Activated CD8-positive, alpha-beta memory T cell treated with anti-CD3 and anti-CD28 coated beads, Interleukin-2, amount 50 U/mL, for 48 hours (primary cell): ENCODE measurements at regions not wholly inside any gene's neighbourhood (a gene's known extent, or its start where the extent isn't known, plus 50 kb on each side); places are given as distances from the start of the nearest gene placed in this dataset.

ENCODE experiments used
- DNase-seq: peaks from one replicate; pipeline ENCODE4 v3.0.0-alpha.2; 2020

DNA sequence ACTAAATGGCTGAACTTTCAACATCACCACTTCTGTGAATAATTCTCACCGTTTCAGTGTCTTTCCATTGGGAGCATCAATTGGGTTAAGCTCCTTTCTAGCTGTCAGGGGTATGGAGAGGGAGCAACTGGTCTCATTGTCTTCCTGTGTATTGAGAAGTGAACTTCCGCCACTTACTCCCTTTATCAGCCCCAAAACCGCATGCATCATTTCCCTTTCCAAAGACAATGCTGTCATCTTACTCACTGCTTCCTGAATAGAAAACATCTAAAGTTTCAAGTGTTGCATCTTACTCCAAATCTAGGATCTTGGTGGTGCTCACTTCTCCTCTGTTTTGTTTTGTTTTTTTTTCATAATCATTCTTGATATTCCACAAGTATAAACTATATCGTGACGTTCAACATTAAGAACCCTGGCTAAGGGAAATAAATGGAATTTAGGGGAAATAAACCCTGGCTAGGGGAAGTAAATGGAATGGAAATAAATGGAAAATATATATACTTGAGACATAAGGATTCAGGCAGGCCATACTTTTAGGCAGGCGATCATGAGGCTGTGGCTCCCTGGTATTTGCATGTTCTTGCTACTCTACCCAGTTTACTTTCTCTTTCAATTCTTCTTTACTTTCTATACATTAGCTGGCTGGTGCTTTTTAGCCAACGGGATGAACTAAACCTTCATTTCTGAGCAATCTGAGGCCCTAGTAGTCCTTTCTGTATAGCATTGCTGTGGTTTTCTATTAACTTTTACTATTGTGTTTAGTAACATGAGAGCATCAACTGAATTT lies 371.9 kb downstream of the BMPER start:
- no peak for DNase-seq

DNA sequence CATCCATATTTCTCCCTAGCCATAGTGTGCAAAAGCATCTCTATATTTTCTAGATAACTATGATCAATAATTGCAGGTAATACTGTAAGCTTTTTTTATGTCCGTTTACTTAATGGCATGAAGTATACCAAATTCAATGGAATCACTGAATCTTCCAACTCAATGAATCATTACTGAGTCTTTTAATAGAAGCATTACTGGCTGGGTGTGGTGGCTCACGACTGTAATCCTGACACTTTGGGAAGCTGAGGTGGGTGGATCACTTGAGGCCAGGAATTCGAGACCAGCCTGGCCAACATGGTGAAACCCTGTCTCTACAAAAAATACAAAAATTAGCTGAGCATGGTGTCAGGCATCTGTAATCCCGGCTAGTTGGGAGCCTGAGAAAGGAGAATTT lies 372.5 kb downstream of the BMPER start:
- no peak for DNase-seq

DNA sequence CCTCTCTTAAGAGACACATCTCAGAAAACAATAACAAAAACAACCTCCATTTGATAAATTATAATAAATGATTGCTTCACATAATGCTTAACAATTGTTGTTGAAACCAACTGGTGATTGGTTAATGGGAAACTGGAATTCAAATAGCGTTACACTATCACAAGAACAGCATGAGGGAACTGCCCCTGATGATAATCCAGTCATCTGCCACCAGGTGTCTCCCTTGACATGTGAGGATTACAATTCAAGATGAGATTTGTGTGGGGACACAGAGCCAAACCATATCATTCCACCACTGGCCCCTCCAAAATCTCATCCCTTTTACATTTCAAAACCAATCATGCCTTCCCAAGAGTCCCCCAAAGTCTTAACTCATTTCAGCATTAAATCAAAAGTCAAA lies 375.9 kb downstream of the BMPER start:
- no peak for DNase-seq

DNA sequence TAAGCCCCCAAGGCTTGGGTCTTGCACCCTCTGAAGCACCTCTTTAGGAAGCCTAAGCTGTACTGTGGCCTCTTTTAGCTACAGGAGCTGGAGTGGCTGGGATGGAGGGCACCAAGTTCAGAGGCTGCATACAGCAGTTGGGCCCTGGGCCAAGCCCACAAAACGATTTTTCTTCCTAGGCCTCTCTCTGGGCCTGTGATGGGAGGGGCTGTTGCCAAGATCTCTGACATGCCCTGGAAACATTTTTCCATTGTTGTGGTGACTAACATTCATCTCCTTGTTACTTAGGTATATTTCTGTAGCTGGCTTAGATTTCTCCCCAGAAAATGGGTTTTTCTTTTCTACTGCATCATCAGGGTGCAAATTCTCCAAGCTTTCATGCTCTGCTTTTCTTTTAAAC lies 375.7 kb upstream of the NPSR1 start:
- DNase-seq = no peak

DNA sequence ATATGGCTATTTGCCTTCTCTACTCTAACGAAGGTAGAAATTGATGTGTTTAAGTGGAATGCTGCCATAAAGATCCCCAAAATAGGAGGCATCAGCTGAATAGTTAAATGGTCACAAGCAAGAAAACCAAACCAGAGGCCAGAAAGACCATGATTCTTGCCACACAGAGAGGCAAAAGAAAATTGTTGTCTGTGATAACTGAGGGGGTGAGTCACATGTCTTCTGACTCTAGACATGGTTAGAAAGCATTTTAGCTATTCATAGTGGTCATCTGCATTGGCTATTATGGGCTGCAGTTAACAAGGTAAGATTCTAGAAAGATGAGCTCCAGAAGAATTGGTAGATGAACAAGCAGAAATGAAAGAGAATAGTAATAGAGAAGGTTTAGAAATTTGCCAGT lies 361.4 kb upstream of the NPSR1 start:
- DNase-seq = no peak

DNA sequence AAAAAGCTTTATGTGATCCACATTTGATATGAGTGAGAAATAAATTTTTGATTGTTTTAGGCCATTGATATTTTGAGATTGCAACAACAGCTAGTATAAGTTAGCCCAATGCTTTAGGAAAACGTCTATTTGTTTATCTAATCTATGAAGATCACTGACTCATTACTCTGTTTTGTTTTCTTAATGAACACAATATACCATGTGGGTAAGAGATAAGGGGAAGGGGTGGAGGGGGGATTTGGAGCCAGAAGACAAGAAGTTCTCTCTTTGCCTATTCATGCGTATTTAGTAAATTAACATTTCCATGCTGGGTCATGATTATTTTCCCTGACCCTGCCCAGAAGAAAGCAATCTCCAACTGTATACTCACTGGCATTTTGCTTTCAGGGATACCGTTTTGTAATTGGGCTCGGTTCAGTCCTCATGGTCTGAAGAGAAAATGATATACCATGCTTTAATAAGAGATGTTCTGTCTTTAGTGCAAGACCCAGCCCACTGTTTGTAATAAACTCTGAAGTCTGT lies 359.5 kb upstream of the NPSR1 start:
- no peak for DNase-seq

DNA sequence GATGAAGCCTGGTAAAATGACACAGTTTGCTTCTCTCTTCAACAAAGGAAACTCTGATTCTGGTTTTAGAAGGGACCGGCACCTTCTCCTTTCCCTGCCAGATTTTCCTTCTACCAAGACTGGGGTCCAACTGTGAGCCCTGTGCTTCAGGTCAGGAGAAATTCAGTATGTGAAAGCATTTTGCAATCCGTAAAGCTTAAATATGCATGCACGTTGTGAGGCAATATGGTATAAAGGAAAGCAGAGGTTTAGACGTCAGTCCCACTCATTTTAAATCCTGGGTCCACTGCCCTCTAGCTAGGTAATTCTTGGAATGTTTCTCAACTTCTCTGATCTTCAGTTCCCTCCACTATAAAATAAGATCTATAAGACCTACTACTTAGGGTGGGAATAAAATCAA lies 359.0 kb upstream of the NPSR1 start:
- DNase-seq = no peak

DNA sequence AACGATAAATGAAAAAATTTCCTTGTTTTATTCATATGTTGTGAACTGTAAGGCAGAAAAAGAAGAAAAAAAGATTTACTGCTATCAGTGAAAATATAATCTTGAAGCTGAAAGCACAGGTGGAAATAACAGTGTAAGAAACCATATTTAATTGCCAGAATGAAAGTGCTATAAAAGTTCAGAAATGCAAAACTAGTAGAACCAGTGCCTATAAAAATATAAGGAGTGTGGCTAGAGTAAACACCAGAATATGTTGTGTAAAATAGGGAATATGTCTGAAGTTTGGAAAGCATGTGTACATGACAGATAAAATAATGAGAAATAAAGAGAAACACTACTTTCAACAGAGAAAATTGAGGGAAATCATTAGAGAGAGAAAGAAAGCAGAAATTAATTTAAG lies 350.5 kb upstream of the NPSR1 start:
- no peak for DNase-seq

DNA sequence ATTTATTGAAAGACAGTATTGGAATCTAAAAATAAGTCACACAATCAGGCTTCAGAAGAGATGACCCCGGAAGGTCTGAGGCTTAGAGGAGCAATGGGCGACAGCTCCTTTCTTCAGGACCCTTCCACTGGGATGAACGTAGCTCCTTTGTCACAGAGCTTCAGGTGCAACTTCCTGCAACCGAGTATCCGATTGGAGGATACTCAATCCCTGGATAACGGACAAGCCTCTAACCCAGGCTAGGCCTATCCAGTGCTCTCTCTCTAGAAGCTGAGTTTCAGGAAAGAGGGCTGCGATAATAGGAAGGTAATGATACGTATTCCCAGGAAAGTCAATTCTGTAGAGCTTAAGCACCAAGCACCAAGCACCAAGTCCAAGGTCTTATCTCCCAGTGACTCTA lies 349.4 kb upstream of the NPSR1 start:
- DNase-seq = no peak

DNA sequence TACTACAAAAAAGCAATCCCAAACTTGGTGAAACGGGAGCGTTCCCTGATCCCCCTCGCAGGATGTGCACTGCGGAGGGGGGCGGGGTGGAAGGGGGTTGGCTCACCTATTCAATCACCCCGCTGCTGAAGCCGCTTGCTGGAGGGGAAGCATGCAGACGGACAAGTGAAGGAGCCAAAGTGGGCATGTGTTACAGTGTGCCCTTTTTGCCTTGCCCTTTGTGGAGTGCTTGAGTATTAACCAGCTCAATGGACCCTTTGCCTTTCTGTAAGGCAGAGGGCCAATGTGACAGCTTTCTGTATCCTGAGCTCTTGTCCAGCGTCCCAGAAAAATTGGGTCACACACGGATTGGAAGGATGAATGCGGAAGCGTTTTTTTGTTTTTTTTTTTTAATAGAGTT lies 348.9 kb upstream of the NPSR1 start:
- no peak for DNase-seq

DNA sequence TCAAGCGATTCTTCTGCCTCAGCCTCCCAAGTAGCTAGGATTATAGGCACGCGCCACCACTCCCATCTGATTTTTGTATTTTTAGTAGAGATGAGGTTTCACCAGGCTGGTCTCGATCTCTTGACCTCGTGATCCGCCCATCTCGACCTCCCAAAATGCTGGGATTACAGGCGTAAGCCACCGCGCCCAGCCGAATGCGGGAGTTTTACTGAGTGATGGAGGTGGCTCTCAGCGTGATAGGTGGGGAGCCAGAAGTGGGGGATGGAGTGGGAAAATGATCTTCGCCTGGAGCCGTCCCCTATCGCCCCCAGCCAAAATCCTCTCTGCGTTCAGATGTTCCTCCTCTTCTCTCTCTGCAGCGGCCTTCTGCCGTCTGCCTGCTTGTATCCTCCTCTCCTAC lies 348.4 kb upstream of the NPSR1 start:
- no peak for DNase-seq

DNA sequence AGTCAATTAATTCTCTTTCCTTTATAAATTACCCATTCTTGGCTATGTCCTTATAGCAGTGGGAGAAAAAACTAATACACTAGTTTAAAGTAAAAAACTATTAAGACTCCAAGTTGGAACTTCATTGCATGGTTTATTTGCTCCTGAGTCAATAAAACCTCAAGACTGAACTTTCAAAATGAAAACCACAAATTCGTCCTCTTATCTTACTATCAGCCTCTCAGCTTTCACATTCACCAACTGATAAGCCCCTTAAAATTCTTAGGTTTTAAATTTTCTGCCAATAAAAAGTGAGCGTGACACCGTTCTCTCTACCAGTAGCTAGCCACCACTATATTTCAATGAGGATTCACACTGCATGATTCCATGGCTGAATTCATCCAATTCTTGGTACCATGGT lies 346.4 kb upstream of the NPSR1 start:
- DNase-seq = no peak

DNA sequence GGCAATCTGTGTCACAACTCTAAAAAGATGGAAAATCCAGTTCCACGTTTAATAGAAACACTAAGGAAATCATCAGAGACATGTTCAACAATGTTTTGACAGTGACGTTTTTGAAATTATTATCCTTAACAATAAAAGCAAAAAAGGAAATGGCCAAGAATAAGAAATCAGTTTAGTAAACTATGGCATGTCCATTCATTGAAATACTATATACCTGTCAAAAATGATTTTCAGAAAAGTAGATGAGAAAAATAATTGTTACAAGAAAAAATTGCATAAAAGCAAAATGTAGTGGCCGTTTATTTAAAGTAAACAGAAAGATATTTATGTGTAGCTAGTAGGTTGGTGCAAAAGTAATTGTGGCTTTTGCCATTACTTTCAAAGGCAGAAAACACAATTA lies 345.4 kb upstream of the NPSR1 start:
- no peak for DNase-seq

DNA sequence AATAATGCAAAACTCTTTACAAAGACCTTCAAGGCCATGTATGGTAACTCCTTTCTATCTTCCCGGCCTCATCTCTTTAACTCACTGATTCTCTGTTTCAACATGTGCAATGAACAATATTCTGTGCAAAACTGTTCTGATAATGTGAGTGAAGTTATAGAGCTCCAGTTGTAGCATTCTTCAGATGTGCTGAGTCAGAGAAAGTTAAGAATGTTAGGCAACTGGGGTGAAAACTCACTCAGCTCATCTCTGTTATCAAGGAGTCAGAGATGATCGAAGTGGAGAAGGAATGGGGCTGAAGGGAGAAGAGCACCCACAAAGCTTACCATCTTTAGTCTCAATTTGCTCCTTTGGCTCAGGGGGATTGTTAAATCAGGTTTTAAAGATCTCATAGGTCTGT lies 344.7 kb upstream of the NPSR1 start:
- no peak for DNase-seq

DNA sequence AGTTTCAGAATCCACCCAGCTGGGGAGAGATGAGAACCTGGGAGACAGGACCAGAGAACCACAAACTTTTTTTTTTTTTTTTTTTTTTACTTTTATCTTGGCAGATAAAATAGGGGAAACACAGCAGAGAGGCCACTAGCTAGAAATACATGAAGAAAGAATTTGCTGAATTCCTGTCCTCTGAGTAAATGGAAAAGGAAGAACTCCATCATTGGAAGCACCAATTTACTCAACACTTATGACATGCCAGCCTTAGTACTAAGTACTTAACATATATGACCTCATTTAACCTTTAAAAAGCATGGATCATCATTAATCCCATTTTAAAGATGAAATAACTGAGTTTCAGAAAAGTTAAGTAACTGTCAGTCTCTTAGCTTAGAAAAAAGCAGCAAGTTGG lies 343.0 kb upstream of the NPSR1 start:
- no peak for DNase-seq

DNA sequence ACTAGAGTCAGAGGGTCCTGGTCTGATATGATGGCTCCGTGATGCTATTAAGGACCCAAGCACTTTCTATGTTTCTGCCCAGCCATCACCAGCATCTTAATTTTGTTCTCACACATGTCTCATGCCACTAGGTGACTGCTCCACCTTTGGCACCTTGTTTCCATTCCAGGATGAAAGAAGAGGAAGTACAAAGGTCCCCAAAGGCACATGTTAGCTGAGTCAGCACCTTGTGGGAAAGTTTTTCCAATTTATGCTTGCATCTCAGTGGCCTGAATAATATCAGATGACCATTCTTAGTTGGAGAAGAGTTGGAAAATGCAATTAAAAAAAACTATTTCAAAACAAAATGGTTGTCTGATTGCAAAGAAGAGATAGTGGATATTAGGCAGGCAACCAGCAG lies 341.0 kb upstream of the NPSR1 start:
- no peak for DNase-seq

DNA sequence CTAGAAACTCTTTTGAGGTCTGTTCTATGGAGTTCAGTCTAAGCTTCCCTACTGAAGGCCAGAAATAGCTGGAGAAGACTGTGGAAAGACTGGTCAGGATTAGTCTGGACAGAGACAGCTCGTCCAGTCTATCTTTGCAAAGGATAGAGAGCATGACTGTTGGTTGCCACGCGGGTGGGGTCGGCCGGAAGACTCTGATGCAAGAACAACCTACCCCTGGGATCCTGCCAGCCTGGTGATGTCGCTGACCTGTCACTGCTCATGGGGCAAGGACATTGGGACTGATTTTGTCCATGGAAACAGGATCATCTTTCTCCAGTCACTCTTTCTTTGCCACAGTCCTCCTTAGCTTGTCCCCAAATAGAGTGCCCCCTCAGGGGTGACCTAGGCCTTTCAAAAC lies 337.6 kb upstream of the NPSR1 start:
- DNase-seq = no peak

DNA sequence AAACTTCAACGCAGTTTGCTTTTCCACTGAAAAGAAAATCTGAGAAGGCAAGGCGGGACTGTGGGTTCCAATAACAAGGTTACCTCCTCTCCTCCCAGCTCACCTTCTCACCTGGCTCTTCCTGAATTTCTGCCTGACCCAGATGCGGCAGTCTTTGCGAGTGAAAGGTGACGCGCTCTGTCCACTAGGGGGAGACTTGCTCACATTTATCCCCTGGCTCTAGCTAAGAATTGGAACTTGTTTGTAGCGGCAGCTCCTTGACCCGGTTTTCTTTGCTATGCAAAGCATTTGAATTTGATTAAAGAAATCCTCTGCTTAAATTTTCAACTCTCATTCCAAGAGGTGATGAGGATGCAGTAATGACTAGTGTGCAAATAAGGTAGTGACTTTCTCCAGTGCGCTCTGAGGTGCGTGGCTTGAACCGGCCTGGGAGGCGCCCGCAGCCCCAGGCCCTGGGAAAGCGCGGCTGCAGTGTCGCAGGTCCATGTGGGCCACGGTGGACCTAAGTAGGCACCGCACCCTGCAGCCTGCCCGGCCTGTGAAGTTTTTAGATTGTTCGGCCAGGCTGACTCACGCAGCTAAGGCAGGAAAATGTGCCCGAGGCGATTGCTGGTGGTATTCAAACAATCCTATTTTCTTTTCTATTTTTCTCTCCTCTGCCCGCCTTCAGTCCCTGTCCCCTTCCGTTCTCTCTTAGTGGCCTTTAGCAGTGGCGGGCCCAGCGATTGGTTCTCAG lies 336.9 kb upstream of the NPSR1 start:
- DNase-seq = peak; percentile 65

DNA sequence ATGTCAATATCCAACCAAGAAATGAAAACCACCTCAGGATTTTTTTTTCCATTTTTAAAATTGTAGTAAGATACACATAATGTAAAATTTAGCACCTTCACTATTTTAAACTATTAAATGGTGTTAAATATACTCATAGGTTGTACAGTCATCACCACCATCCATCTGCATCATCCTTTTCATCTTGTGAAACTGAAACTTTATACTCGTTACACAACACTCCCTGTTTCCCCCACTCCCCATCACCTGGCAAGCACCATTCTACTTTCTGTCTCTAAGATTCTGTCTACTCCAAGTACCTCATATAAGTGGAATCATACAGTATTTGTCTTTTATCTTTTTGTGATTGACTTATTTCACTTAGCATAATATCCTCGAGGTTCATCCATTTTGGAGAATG lies 335.2 kb upstream of the NPSR1 start:
- DNase-seq = no peak

DNA sequence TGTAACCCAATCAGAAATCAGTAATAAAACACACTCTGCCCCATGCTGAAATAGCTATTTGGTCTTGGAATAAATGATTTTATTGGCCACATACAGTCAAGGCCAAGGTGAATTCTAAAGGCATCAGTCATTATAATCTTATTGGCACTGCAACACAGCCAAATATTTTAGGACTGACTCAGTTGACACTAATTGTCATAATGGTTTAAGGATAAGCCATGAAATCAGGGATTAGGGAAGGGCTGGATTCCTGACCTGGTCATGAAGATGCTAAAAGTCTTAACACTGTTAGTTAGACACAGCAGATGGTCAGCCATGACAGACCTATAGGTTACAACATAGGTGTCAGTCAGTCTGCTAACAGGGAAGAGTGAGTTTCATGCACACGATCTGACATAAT lies 330.3 kb upstream of the NPSR1 start:
- no peak for DNase-seq

DNA sequence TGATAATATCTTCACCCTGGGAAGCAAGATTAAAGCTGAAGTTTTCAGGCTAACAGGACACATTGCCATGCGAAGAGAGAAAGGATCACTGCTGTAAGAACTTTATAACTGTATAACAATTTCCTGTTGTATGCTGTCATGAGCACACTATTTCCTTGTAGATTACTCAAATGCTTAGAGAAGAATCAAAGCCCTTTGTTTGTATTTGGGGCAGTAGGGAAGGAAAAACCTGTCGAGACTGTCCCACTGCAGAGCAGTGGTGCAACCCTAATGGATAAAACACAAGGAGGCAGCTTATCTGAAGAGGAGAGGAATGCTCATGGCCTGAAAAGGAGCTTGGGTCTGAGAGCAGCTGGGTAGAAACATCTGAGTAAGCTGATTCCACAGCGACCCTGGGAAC lies 327.7 kb upstream of the NPSR1 start:
- no peak for DNase-seq

DNA sequence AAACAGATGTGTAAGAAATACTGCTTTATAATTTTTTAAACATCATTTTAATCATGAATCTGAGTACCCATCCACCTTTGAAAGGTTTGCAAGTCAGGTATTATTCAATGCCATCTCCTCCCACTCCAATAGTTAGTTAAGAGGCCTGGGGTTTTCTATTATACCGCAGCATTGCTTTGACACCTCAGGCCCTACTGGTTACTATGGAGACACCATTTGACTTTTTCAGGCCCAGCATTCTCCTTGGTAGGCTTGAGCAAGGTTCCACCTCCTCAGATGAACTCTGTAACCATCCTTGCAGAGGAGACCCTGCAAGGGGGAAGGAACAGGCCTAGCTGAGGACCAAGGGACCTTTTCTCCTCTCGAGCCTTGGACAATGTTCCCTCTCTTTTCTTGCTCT lies 326.9 kb upstream of the NPSR1 start:
- DNase-seq = no peak

DNA sequence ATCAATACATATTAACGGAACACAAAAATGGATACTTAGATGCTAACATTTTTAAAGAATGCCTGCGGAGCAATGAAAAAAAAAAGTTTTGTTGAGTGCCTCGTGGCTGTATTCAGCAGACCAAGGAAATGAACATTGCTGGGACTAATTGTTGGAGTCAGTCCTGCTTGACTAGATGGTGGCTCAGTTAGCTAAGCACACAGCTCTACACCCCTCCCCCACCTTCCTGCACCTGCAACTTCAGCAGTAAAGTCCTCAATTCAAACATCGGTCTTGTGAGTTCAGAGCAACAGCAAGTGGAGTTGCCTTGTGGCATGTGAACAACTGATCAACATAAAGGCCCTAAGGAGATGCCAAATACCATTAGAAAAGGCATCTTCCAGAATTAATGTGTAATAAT lies 326.0 kb upstream of the NPSR1 start:
- no peak for DNase-seq

DNA sequence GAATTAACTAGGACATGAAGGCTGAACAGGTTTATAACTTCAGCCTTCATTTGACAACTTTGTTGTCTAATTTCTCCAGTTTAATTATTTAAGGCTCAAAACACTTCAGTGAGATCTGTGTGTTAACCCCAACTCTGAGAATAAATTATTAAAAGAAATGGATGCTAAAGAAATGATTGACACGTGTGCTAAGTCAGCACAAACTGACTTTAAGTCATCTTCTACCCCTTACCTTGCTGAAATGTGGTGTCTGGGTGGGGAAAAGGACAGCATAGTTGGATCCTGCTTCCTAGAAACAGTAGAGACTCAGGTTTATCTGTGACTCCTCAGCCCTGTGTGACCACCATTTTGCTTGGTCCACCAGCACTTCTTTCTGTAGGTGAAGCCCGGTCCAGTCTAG lies 324.8 kb upstream of the NPSR1 start:
- DNase-seq = no peak

DNA sequence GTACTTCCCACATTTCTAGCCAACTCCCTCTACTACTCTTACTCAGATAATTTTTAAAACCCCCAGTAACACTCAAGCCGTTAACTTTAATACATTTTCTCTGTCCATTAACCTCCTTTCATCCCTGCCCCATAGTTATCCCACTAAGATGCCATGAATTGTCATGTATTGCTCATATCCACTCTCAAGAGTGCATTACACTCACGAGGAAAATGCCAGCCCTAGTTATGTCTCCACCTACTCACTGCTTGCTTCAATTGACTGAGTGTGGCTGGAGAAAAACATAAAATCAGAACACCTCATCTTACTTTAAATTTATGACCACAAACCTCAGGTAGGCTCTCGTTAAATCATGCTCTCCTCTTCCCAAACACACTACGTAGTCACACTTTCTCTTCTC lies 324.1 kb upstream of the NPSR1 start:
- DNase-seq = no peak
